ENCODE measurements at regions not wholly inside any gene's neighbourhood (a gene's known extent, or its start where the extent isn't known, plus 50 kb on each side); places are given as distances from the start of the nearest gene placed in this dataset.
"Not testable (repeated sequence)": the region's sequence is repeated elsewhere in the genome, so short reads cannot be mapped to it uniquely, and the experiment has no call there.

- DNase-seq, result no peak
Measured at GRCh38 chr2:195337597-195337996, 319.4 kb upstream of the SLC39A10 start.

DNA sequence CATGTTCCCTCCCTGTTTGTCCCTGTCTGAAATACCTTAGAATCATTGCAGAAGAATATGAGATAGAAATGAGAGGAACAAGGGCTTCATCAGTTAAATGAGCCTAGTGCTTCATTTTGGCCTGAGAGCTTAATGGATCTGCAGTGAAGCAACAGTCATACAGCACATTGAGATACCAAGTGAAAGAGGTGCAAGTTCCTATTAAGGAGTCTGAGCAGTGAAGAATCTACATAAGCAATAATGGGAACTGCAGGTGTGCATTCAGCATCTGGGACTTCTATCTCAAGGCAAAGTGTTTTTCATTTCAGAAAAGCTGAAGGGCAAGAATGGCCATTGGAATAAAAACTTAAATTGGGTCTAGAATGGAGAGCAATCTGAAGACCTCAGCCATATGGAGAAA, 323.2 kb upstream of the SLC39A10 start:
- DNase-seq, result no peak

GRCh38 chr2:195331966-195332365, 325.1 kb upstream of the SLC39A10 start:
- no peak for DNase-seq

DNA sequence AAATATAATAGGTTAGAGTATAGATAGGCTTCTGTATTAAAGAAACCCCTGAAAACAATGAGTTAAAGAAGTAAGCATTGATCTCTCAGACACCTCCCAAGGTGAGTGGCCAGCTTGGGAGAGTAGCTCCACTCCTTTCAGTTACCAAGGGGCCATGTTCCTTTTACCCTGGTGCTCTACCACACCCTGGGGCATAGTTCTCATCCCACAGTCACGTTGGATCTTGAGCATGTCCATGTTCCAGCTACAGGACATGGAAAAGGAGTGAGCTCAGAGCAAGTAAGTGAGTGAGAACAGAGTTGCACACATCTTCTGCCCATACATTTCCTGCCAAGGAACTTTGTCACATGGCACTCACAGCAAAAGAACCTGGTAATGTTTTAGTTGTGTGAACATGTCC, 325.9 kb upstream of the SLC39A10 start:
- no peak for DNase-seq

- DNase-seq, result no peak
Measured at GRCh38 chr2:195330513-195330956, 326.5 kb upstream of the SLC39A10 start.

DNA sequence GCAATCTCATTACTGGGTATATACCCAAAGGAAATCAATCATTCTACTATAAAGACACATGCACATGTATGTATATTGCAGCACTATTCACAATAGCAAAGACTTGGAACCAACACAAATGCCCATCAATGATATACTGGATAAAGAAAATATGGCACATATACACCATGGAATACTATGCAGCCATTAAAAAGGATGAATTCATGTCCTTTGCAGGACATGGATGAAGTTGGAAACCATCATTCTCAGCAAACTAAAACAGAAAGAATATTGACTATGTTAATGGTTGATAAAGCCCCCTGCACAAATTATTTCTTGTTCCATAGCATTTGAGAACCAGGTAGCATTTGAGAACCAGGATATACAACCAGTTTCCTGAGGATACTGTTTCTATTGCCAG, 327.2 kb upstream of the SLC39A10 start:
- not testable (repeated sequence) for DNase-seq

- DNase-seq, result no peak
Measured at GRCh38 chr2:195326537-195326936, 330.5 kb upstream of the SLC39A10 start.

GRCh38 chr2:195322324-195322723, 334.7 kb upstream of the SLC39A10 start:
- DNase-seq, result no peak

GRCh38 chr2:195320413-195320973, 336.5 kb upstream of the SLC39A10 start:
- no peak for DNase-seq

GRCh38 chr2:195319548-195320412, 337.2 kb upstream of the SLC39A10 start:
- DNase-seq, result no peak

- no peak for DNase-seq
Measured at GRCh38 chr2:195319112-195319460, 337.9 kb upstream of the SLC39A10 start.

DNA sequence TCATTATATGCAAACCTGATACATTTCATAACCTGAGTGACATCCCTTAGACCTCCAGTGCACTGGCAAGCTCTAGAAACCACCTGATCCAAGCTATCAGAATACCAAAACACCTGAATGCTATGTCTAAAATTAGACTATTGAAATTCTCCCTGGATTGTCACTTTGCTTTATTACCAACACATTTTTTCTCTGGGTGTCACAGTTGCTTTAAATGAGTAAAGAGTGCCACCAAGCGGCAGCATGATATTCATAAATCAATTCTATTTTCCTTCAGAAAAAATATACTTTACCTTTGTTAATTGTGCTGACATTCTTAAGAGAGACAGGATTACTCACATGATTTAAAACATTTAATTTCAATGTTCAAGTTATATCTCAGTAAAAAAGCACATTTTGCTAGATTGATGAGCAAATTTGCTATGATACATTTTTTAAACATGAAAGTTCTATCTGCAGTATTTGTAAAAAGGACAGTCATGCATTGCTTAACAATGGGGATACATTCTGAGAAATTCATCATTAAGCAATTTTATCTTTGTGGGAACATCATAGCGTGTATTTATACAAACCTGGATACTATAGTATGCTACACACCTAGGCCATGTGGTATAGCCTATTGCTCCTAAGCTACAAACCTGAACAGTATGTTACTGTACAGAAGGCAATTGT, 338.4 kb upstream of the SLC39A10 start:
- DNase-seq, result no peak

GRCh38 chr2:195317550-195317949, 339.5 kb upstream of the SLC39A10 start:
- no peak for DNase-seq

- DNase-seq, result no peak
Measured at GRCh38 chr2:195316486-195316885, 340.5 kb upstream of the SLC39A10 start.

- no peak for DNase-seq
Measured at GRCh38 chr2:195313962-195314361, 343.1 kb upstream of the SLC39A10 start.

- DNase-seq, result no peak
Measured at GRCh38 chr2:195312662-195313061, 344.4 kb upstream of the SLC39A10 start.

DNA sequence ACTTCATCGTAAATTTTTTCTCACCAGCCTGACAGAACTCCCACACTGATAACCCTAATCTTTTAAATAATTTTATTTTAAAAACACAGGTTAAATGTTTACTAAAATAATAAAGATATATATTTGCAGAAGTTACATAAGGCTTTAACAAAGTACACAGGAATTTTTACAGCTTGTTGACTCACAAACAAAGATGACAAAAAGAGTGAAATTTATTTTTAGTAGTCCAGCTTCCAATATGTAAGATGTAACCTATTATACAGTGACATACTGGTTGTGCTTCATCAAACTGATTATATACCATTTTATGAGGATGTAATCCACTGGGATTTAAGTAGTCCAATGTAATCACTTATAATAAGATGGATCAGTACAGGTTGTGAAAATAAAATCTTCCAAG, 348.9 kb upstream of the SLC39A10 start:
- no peak for DNase-seq

DNA sequence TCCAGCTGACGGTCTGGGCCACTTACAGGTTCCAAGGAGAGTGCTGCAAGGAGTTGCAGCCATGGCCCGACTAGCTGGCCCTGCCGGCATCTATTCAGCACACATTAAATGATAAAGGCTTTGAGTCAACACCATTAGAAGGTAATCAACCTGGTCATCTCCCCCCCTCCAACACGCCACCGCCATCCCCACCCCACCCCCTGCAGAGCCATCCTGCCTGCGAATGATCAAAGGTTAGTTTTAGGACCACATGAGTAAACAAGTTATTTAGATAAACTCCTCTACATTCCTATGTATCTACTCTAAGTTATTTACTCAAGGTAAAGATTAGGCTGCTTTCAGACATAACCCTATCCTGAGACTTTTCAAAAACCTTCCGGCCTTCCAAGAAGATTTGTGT, 349.3 kb upstream of the SLC39A10 start:
- DNase-seq, result no peak

DNA sequence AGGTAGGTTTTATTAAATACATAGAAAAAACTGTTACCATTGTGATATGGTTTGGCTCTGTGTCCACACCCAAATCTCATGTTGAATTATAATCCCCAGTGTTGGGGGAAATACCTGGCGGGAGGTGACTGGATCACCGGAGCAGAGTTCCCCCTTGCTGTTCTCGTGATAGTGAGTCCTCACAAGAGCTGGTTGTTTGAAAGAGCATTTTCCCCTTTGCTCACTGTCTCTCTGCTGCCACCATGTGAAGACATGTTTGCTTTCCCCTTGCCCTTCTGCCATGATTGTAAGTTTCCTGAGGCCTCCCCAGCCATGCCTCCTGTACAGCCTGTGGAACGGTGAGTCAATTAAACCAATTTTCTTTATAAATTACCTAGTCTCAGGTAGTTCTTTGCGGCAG, 352.7 kb upstream of the SLC39A10 start:
- DNase-seq, result no peak

GRCh38 chr2:195300631-195301030, 356.4 kb upstream of the SLC39A10 start:
- DNase-seq, result no peak

- DNase-seq, result no peak
Measured at GRCh38 chr2:195299600-195299999, 357.4 kb upstream of the SLC39A10 start.

DNA sequence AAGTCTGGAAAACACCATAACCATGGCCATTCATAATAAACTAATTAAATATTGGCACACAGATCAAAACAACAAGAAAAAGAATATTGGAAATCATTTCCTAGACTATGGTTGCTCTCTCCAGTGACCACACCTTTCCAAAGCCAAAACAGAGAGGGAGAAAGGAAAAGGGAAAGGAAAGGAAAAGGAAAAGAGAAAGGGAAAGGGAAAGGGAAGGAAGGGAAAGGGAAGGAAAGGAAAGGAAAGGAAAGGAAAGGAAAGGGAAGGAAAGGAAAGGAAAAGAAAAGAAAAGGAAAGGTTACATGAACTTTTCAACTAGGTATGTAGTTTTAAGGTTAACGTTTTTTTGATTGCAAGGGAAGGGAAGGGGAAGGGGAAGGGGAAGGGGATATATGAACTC, 360.5 kb upstream of the SLC39A10 start:
- no peak for DNase-seq

GRCh38 chr2:195289081-195289480, 367.9 kb upstream of the SLC39A10 start:
- DNase-seq, result no peak

DNA sequence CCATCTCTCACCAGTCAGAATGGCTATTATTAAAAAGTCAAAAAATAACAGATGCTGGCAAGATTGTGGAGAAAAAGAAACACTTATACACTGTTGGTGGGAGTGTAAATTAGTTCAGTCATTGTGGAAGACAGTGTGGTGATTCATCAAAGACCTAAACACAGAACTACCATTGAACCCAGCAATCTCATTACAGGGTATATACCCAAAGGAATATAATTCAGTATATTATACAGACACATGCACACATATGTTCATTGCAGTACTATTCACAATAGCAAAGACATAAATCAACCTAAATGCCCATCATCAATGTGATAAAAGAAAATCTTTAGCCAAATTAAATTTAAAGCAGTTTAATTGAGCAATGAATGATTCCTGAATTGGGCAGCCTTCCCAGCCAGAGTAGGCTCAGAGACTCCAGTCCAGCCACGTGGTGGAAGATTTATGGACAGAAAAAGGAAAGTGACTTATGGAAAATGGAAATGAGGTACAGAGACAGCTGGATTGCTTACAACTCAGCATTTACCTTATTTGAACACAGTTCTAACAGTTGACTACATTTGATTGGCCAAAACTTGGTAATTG, 377.1 kb upstream of the SLC39A10 start:
- DNase-seq, result peak; percentile 10

Measured in DMS 273 treated with DMSO at 0.1 percent for 48 hours (cell line).